ENCODE measurements at regions not wholly inside any gene's neighbourhood (a gene's known extent, or its start where the extent isn't known, plus 50 kb on each side); places are given as distances from the start of the nearest gene placed in this dataset.

- Histone ChIP-seq H3K9ac (ENCODE audit: insufficient read depth, low read depth, low read length) (no peak overlapping the region), H3K36me3 (replicated peaks in 1 of 2; ENCODE audit: control insufficient read depth in 1 of 2, insufficient read depth in 2 of 2, low read length in 2 of 2) (no peaks in the 10 kb centered on the region), H3K27me3 (ENCODE audit: control insufficient read depth in 1 of 2, insufficient read depth in 2 of 2, low read length in 2 of 2) (no peaks in the 10 kb centered on the region), H3K4me1 (ENCODE audit: insufficient read depth, low read length) (no peaks in the 10 kb centered on the region), H2AFZ (ENCODE audit: low read length) (no peak overlapping the region), H3K27ac (ENCODE audit: extremely low read length, insufficient read depth, low read length) (no peak overlapping the region), H3K9me3 (ENCODE audit: low read length) (peaks cover 56% of the 10 kb centered on the region), H3K4me2 (ENCODE audit: low read depth, low read length) (no peak overlapping the region), H4K20me1 (ENCODE audit: insufficient read depth, low read length) (no peaks in the 10 kb centered on the region), H3K4me3 (replicated peaks in 1 of 3; ENCODE audit: insufficient read depth in 1 of 3, low read depth in 2 of 3, low read length in 3 of 3) (no peak overlapping the region), H3K79me2 (ENCODE audit: insufficient read depth, low read length) (no peaks in the 10 kb centered on the region)
- intact Hi-C loops (cut with micrococcal nuclease; ENCODE audit: unreplicated experiment) (no loop called here), in situ Hi-C loops (cut with HindIII; ENCODE audit: extremely low pct_ligation_motif_present, low pct_unique_long_range_greater_than_20kb) (no loop called here)
- CTCF ChIA-PET (ENCODE audit: low intra/inter-chr PET ratio, low total read pairs): no interaction called here
- POLR2A ChIA-PET: no interaction called here
- FAIRE-seq (no peak), ATAC-seq (no peak), DNase-seq (ENCODE audit: low spot score) (no peak)
- 40% methylated on average over 5 of the region's 7 CpGs for WGBS (ENCODE audit: low lambda C conversion rate)
- BruUV-seq (replicated peaks): no TSS peak
- no peak for TF ChIP-seq STAT5B (CRISPR knock-in tag; IDR thresholded peaks at IDR 0.05)
- no peak for TF ChIP-seq IRX3 (CRISPR knock-in tag; IDR thresholded peaks at IDR 0.05; ENCODE audit: borderline replicate concordance, low read depth)
- no peak for TF ChIP-seq KLF16 (CRISPR knock-in tag; IDR thresholded peaks at IDR 0.05)
- TF ChIP-seq ZNF343 (CRISPR knock-in tag; IDR thresholded peaks at IDR 0.05): no peak
- TF ChIP-seq MIER2 (CRISPR knock-in tag; IDR thresholded peaks at IDR 0.05): no peak
- no peak for TF ChIP-seq JDP2 (CRISPR knock-in tag; IDR thresholded peaks at IDR 0.05; ENCODE audit: borderline replicate concordance)
- TF ChIP-seq, protein P1, sequence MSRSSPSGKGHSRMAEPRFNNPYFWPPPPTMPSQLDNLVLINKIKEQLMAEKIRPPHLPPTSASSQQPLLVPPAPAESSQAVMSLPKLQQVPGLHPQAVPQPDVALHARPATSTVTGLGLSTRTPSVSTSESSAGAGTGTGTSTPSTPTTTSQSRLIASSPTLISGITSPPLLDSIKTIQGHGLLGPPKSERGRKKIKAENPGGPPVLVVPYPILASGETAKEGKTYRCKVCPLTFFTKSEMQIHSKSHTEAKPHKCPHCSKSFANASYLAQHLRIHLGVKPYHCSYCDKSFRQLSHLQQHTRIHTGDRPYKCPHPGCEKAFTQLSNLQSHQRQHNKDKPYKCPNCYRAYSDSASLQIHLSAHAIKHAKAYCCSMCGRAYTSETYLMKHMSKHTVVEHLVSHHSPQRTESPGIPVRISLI (CRISPR knock-in tag; IDR thresholded peaks at IDR 0.05; ENCODE audit: borderline replicate concordance): no peak
- no peak for TF ChIP-seq ZNF652 (CRISPR knock-in tag; IDR thresholded peaks at IDR 0.05; ENCODE audit: borderline replicate concordance, low read depth)
- TF ChIP-seq ZBTB46 (CRISPR knock-in tag; IDR thresholded peaks at IDR 0.05; ENCODE audit: borderline replicate concordance): no peak
- TF ChIP-seq ZNF607 (CRISPR knock-in tag; IDR thresholded peaks at IDR 0.05; ENCODE audit: borderline replicate concordance): no peak
- TF ChIP-seq ZNF205 (CRISPR knock-in tag; IDR thresholded peaks at IDR 0.05): no peak
- TF ChIP-seq, protein P2, sequence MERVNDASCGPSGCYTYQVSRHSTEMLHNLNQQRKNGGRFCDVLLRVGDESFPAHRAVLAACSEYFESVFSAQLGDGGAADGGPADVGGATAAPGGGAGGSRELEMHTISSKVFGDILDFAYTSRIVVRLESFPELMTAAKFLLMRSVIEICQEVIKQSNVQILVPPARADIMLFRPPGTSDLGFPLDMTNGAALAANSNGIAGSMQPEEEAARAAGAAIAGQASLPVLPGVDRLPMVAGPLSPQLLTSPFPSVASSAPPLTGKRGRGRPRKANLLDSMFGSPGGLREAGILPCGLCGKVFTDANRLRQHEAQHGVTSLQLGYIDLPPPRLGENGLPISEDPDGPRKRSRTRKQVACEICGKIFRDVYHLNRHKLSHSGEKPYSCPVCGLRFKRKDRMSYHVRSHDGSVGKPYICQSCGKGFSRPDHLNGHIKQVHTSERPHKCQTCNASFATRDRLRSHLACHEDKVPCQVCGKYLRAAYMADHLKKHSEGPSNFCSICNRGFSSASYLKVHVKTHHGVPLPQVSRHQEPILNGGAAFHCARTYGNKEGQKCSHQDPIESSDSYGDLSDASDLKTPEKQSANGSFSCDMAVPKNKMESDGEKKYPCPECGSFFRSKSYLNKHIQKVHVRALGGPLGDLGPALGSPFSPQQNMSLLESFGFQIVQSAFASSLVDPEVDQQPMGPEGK (CRISPR knock-in tag; IDR thresholded peaks at IDR 0.05): no peak
- no peak for TF ChIP-seq TRIM24 (CRISPR knock-in tag; IDR thresholded peaks at IDR 0.05)
- TF ChIP-seq ZNF431 (CRISPR knock-in tag; IDR thresholded peaks at IDR 0.05; ENCODE audit: borderline replicate concordance, low read depth): no peak
- no peak for TF ChIP-seq MTF1 (CRISPR knock-in tag; IDR thresholded peaks at IDR 0.05)
Measured at GRCh38 chr14:87351007-87351406, 642.0 kb downstream of the GALC start.
